GM18907 (cell line): ENCODE measurements at regions not wholly inside any gene's neighbourhood (a gene's known extent, or its start where the extent isn't known, plus 50 kb on each side); places are given as distances from the start of the nearest gene placed in this dataset.

Experiments
- ATAC-seq: cut with Tn5 transposase; IDR thresholded peaks from one replicate; pipeline ENCODE4 v1.9.1; 2021; ENCODE audit warnings: mild to moderate bottlenecking, moderate library complexity; ENCODE audit not compliant: unreplicated experiment

- ATAC-seq, result no peak
Measured at GRCh38 chr5:173825215-173825865, 62.8 kb upstream of the CPEB4 start.

GRCh38 chr5:173826086-173826427 lies 62.1 kb upstream of the CPEB4 start:
- no peak for ATAC-seq

GRCh38 chr5:173826428-173827350 lies 61.5 kb upstream of the CPEB4 start:
- ATAC-seq, result no peak

GRCh38 chr5:173828952-173829351 lies 59.2 kb upstream of the CPEB4 start:
- ATAC-seq, result no peak

GRCh38 chr5:173829826-173830225 lies 58.3 kb upstream of the CPEB4 start:
- no peak for ATAC-seq

GRCh38 chr5:173830421-173830820 lies 57.7 kb upstream of the CPEB4 start:
- no peak for ATAC-seq

GRCh38 chr5:173831196-173831914 lies 56.8 kb upstream of the CPEB4 start:
- no peak for ATAC-seq

- ATAC-seq, result no peak
Measured at GRCh38 chr5:173832386-173832785, 55.8 kb upstream of the CPEB4 start.

GRCh38 chr5:173833196-173833985 lies 54.8 kb upstream of the CPEB4 start:
- ATAC-seq, result no peak

- ATAC-seq, result no peak
Measured at GRCh38 chr5:173834071-173834771, 53.9 kb upstream of the CPEB4 start.

- ATAC-seq, result no peak
Measured at GRCh38 chr5:173835131-173835530, 53.0 kb upstream of the CPEB4 start.

- ATAC-seq, result no peak
Measured at GRCh38 chr5:173835661-173836060, 52.5 kb upstream of the CPEB4 start.

- ATAC-seq, result no peak
Measured at GRCh38 chr5:173837654-173838053, 50.5 kb upstream of the CPEB4 start.
